Ectodermal cell (in vitro differentiated cells): ENCODE measurements at regions not wholly inside any gene's neighbourhood (a gene's known extent, or its start where the extent isn't known, plus 50 kb on each side); places are given as distances from the start of the nearest gene placed in this dataset.

Experiments
- H3K27ac ChIP-seq: 2 replicates; pipeline ENCODE4 v1.7.0; 2013; ENCODE audit warnings: mild to moderate bottlenecking, low read depth, low read length; ENCODE audit not compliant: insufficient read depth, poor library complexity, severe bottlenecking
- H3K27me3 ChIP-seq: 2 replicates; pipeline ENCODE4 v1.7.0; 2013; ENCODE audit warnings: mild to moderate bottlenecking, low read length; ENCODE audit not compliant: insufficient read depth, control insufficient read depth, poor library complexity, severe bottlenecking
- H3K36me3 ChIP-seq: one replicate; pipeline ENCODE4 v1.7.0; 2013; ENCODE audit warnings: low read length; ENCODE audit not compliant: control insufficient read depth, insufficient read depth
- H3K4me1 ChIP-seq: one replicate; pipeline ENCODE4 v1.7.0; 2013; ENCODE audit warnings: low read length; ENCODE audit not compliant: control insufficient read depth, insufficient read depth
- H3K4me3 ChIP-seq: 2 replicates; pipeline ENCODE4 v1.7.0; 2013; ENCODE audit warnings: low read depth, low read length, control low read depth; ENCODE audit not compliant: insufficient read depth
- H3K9me3 ChIP-seq: 2 replicates; pipeline ENCODE4 v1.7.0; 2013; ENCODE audit warnings: mild to moderate bottlenecking, low read length, moderate library complexity; ENCODE audit not compliant: control insufficient read depth
- WGBS, 2 experiments: methylation state at CpG; one replicate each; pipeline ENCODE4 v1.1.7; 2013; ENCODE audit warnings: missing lambda C conversion rate in 2 of 2; 5-methylcytosine and 5-hydroxymethylcytosine counted together

- Histone ChIP-seq H3K4me1 (peaks cover 17% of the 10 kb centered on the region), H3K9me3 (no peaks in the 10 kb centered on the region), H3K36me3 (no peaks in the 10 kb centered on the region), H3K4me3 (no peak overlapping the region), H3K27ac (no peak overlapping the region), H3K27me3 (no peaks in the 10 kb centered on the region)
- WGBS, 2 experiments, result 92 to 100% methylated on average over 1 of the region's 1 CpG
Measured at GRCh38 chr12:97209997-97210396, 252.6 kb upstream of the RMST start.

- H3K4me1 ChIP-seq, result peaks cover 17% of the 10 kb centered on the region
- whole genome bisulfite sequencing, 2 experiments, result 50 to 83% methylated on average over 1 of the region's 1 CpG
- no peaks in the 10 kb centered on the region for H3K36me3 ChIP-seq
- H3K27me3 ChIP-seq, result no peaks in the 10 kb centered on the region
- H3K9me3 ChIP-seq, result no peaks in the 10 kb centered on the region
- H3K4me3 ChIP-seq, result no peak overlapping the region
- no peak overlapping the region for H3K27ac ChIP-seq
Measured at GRCh38 chr12:97211416-97211930, 251.1 kb upstream of the RMST start.

- 53 to 85% methylated on average over 1 of the region's 1 CpG for WGBS, 2 experiments
- no peak overlapping the region for H3K4me3 ChIP-seq
Measured at GRCh38 chr12:97216848-97217247, 245.8 kb upstream of the RMST start.

GRCh38 chr12:97222391-97222790 is 240.2 kb upstream of the RMST start:
- Histone ChIP-seq H3K36me3 (no peaks in the 10 kb centered on the region), H3K27me3 (no peaks in the 10 kb centered on the region), H3K9me3 (no peaks in the 10 kb centered on the region), H3K27ac (no peak overlapping the region), H3K4me3 (no peak overlapping the region), H3K4me1 (peaks cover 4% of the 10 kb centered on the region)
- 84 to 94% methylated on average over 1 of the region's 1 CpG for WGBS, 2 experiments

More at GRCh38 chr12:97216848-97217247, 245.8 kb upstream of the RMST start:
- no peaks in the 10 kb centered on the region for H3K36me3 ChIP-seq
- no peaks in the 10 kb centered on the region for H3K27me3 ChIP-seq
- peaks cover 9% of the 10 kb centered on the region for H3K4me1 ChIP-seq
- H3K27ac ChIP-seq, result no peak overlapping the region
- no peaks in the 10 kb centered on the region for H3K9me3 ChIP-seq

- 89 to 100% methylated on average over 1 of the region's 1 CpG for WGBS, 2 experiments
- H3K4me3 ChIP-seq, result no peak overlapping the region
- H3K9me3 ChIP-seq, result no peaks in the 10 kb centered on the region
- no peaks in the 10 kb centered on the region for H3K4me1 ChIP-seq
- H3K27me3 ChIP-seq, result no peaks in the 10 kb centered on the region
- no peaks in the 10 kb centered on the region for H3K36me3 ChIP-seq
- H3K27ac ChIP-seq, result no peak overlapping the region
Measured at GRCh38 chr12:97223419-97223818, 239.2 kb upstream of the RMST start.

- 89 to 100% methylated on average over 4 to 5 of the region's 5 CpGs for WGBS, 2 experiments
- H3K4me1 ChIP-seq, result no peaks in the 10 kb centered on the region
- H3K36me3 ChIP-seq, result no peaks in the 10 kb centered on the region
Measured at GRCh38 chr12:97229004-97229403, 233.6 kb upstream of the RMST start.

GRCh38 chr12:97235102-97235501 is 227.5 kb upstream of the RMST start:
- Histone ChIP-seq H3K4me1 (no peaks in the 10 kb centered on the region), H3K4me3 (no peak overlapping the region), H3K27me3 (no peaks in the 10 kb centered on the region), H3K36me3 (no peaks in the 10 kb centered on the region), H3K27ac (no peak overlapping the region), H3K9me3 (peaks cover 2% of the 10 kb centered on the region)
- 73% methylated on average over 10 of the region's 10 CpGs for WGBS, 2 experiments

More at GRCh38 chr12:97229004-97229403, 233.6 kb upstream of the RMST start:
- peaks cover 2% of the 10 kb centered on the region for H3K9me3 ChIP-seq
- no peak overlapping the region for H3K4me3 ChIP-seq
- H3K27me3 ChIP-seq, result no peaks in the 10 kb centered on the region
- H3K27ac ChIP-seq, result no peak overlapping the region

- no peaks in the 10 kb centered on the region for H3K9me3 ChIP-seq
- H3K27ac ChIP-seq, result no peak overlapping the region
- no peaks in the 10 kb centered on the region for H3K36me3 ChIP-seq
- 81 to 87% methylated on average over 4 of the region's 4 CpGs for WGBS, 2 experiments
- no peak overlapping the region for H3K4me3 ChIP-seq
- H3K27me3 ChIP-seq, result no peaks in the 10 kb centered on the region
- H3K4me1 ChIP-seq, result peaks cover 10% of the 10 kb centered on the region
Measured at GRCh38 chr12:97246368-97246767, 216.2 kb upstream of the RMST start.

GRCh38 chr12:97250483-97250882 is 212.1 kb upstream of the RMST start:
- Histone ChIP-seq H3K27ac (no peak overlapping the region), H3K36me3 (no peaks in the 10 kb centered on the region), H3K4me3 (no peak overlapping the region), H3K9me3 (no peaks in the 10 kb centered on the region), H3K27me3 (no peaks in the 10 kb centered on the region), H3K4me1 (peaks cover 29% of the 10 kb centered on the region)
- 98 to 99% methylated on average over 4 of the region's 4 CpGs for WGBS, 2 experiments

GRCh38 chr12:97257726-97258125 is 204.9 kb upstream of the RMST start:
- H3K27me3 ChIP-seq, result no peaks in the 10 kb centered on the region
- peaks cover 20% of the 10 kb centered on the region for H3K4me1 ChIP-seq
- no peak overlapping the region for H3K4me3 ChIP-seq
- H3K27ac ChIP-seq, result no peak overlapping the region
- 92 to 95% methylated on average over 3 of the region's 3 CpGs for WGBS, 2 experiments
- no peaks in the 10 kb centered on the region for H3K36me3 ChIP-seq
- no peaks in the 10 kb centered on the region for H3K9me3 ChIP-seq

GRCh38 chr12:97259098-97259497 is 203.5 kb upstream of the RMST start:
- Histone ChIP-seq H3K9me3 (no peaks in the 10 kb centered on the region), H3K27ac (no peak overlapping the region), H3K4me3 (no peak overlapping the region), H3K4me1 (peaks cover 14% of the 10 kb centered on the region), H3K27me3 (no peaks in the 10 kb centered on the region), H3K36me3 (no peaks in the 10 kb centered on the region)
- 94 to 95% methylated on average over 2 of the region's 2 CpGs for WGBS, 2 experiments
